A549 (cell line): ENCODE measurements at regions not wholly inside any gene's neighbourhood (a gene's known extent, or its start where the extent isn't known, plus 50 kb on each side); places are given as distances from the start of the nearest gene placed in this dataset.

ENCODE experiments used
- ATAC-seq, 2 experiments: fragments of 200-7000 bp in 1 of 2; fragments of >200 bp in 1 of 2; cut with Nextera tagmentation in 1 of 2; cut with Tn5 transposase in 1 of 2; 3 replicates each; pipeline versions ENCODE4 v1.8.0 to v1.9.1; 2018 to 2020; ENCODE audit warnings: mild to moderate bottlenecking in 1 of 2, moderate library complexity in 1 of 2
- CTCF ChIA-PET: fragments of 300-600 bp; sonication (Branson Sonifier 250); formaldehyde crosslinking; extraction: SDS; loops from one replicate; lab custom pipeline; 2021; ENCODE audit warnings: antibody characterized with exemption, inconsistent platforms; lab: Yijun Ruan, JAX
- POLR2A ChIA-PET: fragments of 350-600 bp; formaldehyde crosslinking; extraction: SDS; loops from one replicate; lab custom pipeline; 2021; ENCODE audit warnings: antibody characterized with exemption, inconsistent platforms; lab: Yijun Ruan, JAX
- DNase-seq, 2 experiments: peaks; one replicate each; pipeline versions ENCODE4 v3.0.0 to v3.0.0-alpha.2; 2011 to 2016; ENCODE audit warnings: low read depth in 1 of 2, low spot score in 1 of 2
- FAIRE-seq: peaks from 2 replicates; lab custom pipeline; 2011; peaks lifted over from hg19 to GRCh38; lab: Jason Lieb, UNC
- H3K27ac ChIP-seq, 2 experiments: fragments of >200 bp; sonication (Bioruptor Twin); formaldehyde crosslinking; 3 replicates each; pipeline ENCODE4 v1.5.1; 2016 to 2017
- H3K4me1 ChIP-seq: fragments of >200 bp; sonication (Bioruptor Twin); formaldehyde crosslinking; 3 replicates; pipeline ENCODE4 v1.6.1; 2016
- H3K4me2 ChIP-seq: fragments of >200 bp; sonication (Bioruptor Twin); formaldehyde crosslinking; 3 replicates; pipeline ENCODE4 v1.6.1; 2016
- H3K4me3 ChIP-seq: fragments of >200 bp; sonication (Bioruptor Twin); formaldehyde crosslinking; 3 replicates; pipeline ENCODE4 v1.5.1; 2016
- H3K9me3 ChIP-seq: fragments of >200 bp; sonication (Bioruptor Twin); formaldehyde crosslinking; 3 replicates; pipeline ENCODE4 v1.6.1; 2016
- CBX8 ChIP-seq: fragments of 200-600 bp; sonication (generic); IDR thresholded peaks from 2 replicates; pipeline ENCODE4 v1.6.1; 2016
- CEBPB ChIP-seq, 2 experiments: fragments of >200 bp in 1 of 2; sonication (Bioruptor Twin) in 1 of 2; formaldehyde crosslinking in 1 of 2; IDR thresholded peaks; 2 replicates each; pipeline ENCODE4 v1.6.1; 2012 to 2016
- CHD2 ChIP-seq: fragments of 150-350 bp; IDR thresholded peaks from 2 replicates; pipeline ENCODE4 v1.6.1; 2014; ENCODE audit warnings: low read length; ENCODE audit not compliant: partially characterized antibody
- FOSL2 ChIP-seq, 2 experiments: fragments of 450-650 bp in 1 of 2; fragments of >200 bp in 1 of 2; sonication (Bioruptor Twin) in 1 of 2; formaldehyde crosslinking; IDR thresholded peaks; 2 replicates each; pipeline versions ENCODE4 v1.5.0 to v1.6.1; 2016 to 2020; ENCODE audit warnings: mild to moderate bottlenecking in 1 of 2, moderate library complexity in 1 of 2
- FOXS1 ChIP-seq: fragments of 250-450 bp; sonication (Bioruptor Pico); IDR thresholded peaks from 2 replicates; pipeline ENCODE4 v1.5.0; 2020; ENCODE audit warnings: mild to moderate bottlenecking, moderate library complexity
- GATA3 ChIP-seq: IDR thresholded peaks from 2 replicates; pipeline ENCODE4 v1.6.1; 2012; ENCODE audit warnings: borderline replicate concordance
- HEYL ChIP-seq: fragments of 250-450 bp; sonication (Bioruptor Pico); IDR thresholded peaks from 2 replicates; pipeline ENCODE4 v1.8.0; 2021; ENCODE audit warnings: mild to moderate bottlenecking, moderate library complexity
- JUN ChIP-seq, 2 experiments: fragments of >200 bp; sonication (Bioruptor Twin); formaldehyde crosslinking; IDR thresholded peaks; 2 replicates in 1 of 2; 3 replicates in 1 of 2; pipeline ENCODE4 v1.6.1; 2016 to 2017
- JUNB ChIP-seq: fragments of >200 bp; sonication (Bioruptor Twin); formaldehyde crosslinking; IDR thresholded peaks from 2 replicates; pipeline ENCODE4 v1.6.1; 2016
- KDM5A ChIP-seq: fragments of 200-600 bp; sonication (generic); IDR thresholded peaks from 2 replicates; pipeline ENCODE4 v1.6.1; 2016; ENCODE audit warnings: antibody characterized with exemption, mild to moderate bottlenecking
- MAFK ChIP-seq: fragments of 450-650 bp; IDR thresholded peaks from 2 replicates; pipeline ENCODE4 v1.6.1; 2014; ENCODE audit not compliant: partially characterized antibody
- NFE2L2 ChIP-seq: fragments of 150-350 bp; conservative IDR thresholded peaks from 2 replicates; pipeline ENCODE4 v1.6.1; 2014; ENCODE audit warnings: low read length
- NPAS2 ChIP-seq: fragments of 250-450 bp; sonication (Bioruptor Pico); IDR thresholded peaks from 2 replicates; pipeline ENCODE4 v1.8.0; 2022; ENCODE audit warnings: mild to moderate bottlenecking, moderate library complexity, borderline replicate concordance
- NR3C1 ChIP-seq: fragments of >200 bp; sonication (Bioruptor Twin); formaldehyde crosslinking; IDR thresholded peaks from 3 replicates; pipeline ENCODE4 v1.6.1; 2017
- RARB ChIP-seq: fragments of 250-450 bp; sonication (Bioruptor Pico); IDR thresholded peaks from 2 replicates; pipeline ENCODE4 v1.8.0; 2021; ENCODE audit warnings: mild to moderate bottlenecking, moderate library complexity
- RCOR1 ChIP-seq: fragments of 150-350 bp; IDR thresholded peaks from 2 replicates; pipeline ENCODE4 v1.6.1; 2014; ENCODE audit warnings: antibody characterized with exemption, low read length, low read depth
- RFX5 ChIP-seq: fragments of 450-650 bp; IDR thresholded peaks from 2 replicates; pipeline ENCODE4 v1.7.1; 2014; ENCODE audit warnings: antibody characterized with exemption, mild to moderate bottlenecking, moderate library complexity
- RNF2 ChIP-seq: fragments of 200-600 bp; sonication (generic); IDR thresholded peaks from 2 replicates; pipeline ENCODE4 v1.6.1; 2016; ENCODE audit warnings: low read depth, mild to moderate bottlenecking, antibody characterized with exemption, moderate library complexity, borderline replicate concordance
- SREBF2 ChIP-seq: fragments of 450-650 bp; IDR thresholded peaks from 2 replicates; pipeline ENCODE4 v1.6.1; 2014; ENCODE audit warnings: mild to moderate bottlenecking, moderate library complexity
- TP53 ChIP-seq: fragments of 250-450 bp; sonication (Bioruptor Pico); IDR thresholded peaks from 2 replicates; pipeline ENCODE4 v1.5.0; 2021; ENCODE audit warnings: mild to moderate bottlenecking, moderate library complexity
- WGBS: methylation state at CpG from one replicate; pipeline ENCODE4 v1.1.6; 2017; ENCODE audit errors: missing lambda C conversion rate; 5-methylcytosine and 5-hydroxymethylcytosine counted together
- TF ChIP-seq, protein P1 (sequence below): fragments of >200 bp; sonication (Bioruptor Twin); formaldehyde crosslinking; IDR thresholded peaks from 2 replicates; pipeline ENCODE4 v1.6.1; 2016
- TF ChIP-seq, protein P2 (sequence below): IDR thresholded peaks from 2 replicates; pipeline ENCODE4 v1.6.1; 2012; ENCODE audit warnings: low read depth, borderline replicate concordance
- TF ChIP-seq, protein P3 (sequence below): fragments of 200-600 bp; sonication (generic); IDR thresholded peaks from 2 replicates; pipeline ENCODE4 v1.6.1; 2016; ENCODE audit warnings: antibody characterized with exemption, mild to moderate bottlenecking, moderate library complexity

DNA sequence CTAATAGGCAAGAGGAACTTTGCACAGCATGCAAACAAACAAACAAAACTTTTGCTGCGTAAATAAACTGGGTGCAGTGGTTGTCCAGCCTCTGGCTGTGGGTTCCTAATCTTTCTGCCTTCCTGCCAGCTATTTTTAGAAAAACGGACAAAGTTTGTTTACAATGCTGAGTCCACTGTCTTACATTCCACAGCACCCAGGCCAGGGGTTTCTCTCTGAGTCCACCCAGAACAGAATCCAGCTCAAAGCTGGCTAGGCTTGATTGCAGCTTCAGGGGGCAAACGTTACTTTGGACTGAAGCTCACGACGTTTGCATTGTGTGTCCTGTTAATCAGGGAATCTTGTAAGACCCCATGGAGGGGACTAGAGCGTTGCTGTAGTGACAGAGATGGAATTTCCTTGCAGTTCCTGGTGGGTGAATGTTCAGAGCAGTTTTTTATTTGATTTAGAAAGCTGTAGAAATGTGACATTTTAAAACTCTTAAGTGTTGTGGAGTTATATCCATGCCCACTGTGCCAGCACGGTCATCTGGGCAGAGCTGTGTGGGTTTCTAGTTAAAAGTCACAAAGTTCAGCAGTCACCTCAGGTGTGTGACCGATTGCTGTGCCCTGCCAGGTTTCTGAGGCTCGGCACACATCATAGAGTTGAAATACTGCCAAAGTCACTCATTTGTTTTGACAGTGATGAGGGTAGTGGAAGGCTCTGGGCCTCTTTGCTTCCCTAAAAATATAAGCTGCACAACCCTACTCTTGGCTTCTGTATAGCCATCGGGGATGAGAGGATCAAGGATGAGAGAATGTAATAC is 247.0 kb downstream of the STK31 start:
- no peaks in the 10 kb centered on the region for H3K4me1 ChIP-seq
- DNase-seq (no peak), FAIRE-seq (no peak), ATAC-seq (peak in 1 of 2 experiments; percentile 42; a peak in 2 of 6 replicates)
- TF ChIP-seq JUN (IDR thresholded peaks at IDR 0.05) (no peak), RNF2 (no peak), RCOR1 (no peak), TP53 (CRISPR knock-in tag) (no peak), SREBF2 (no peak), RARB (CRISPR knock-in tag) (no peak), NR3C1 (no peak), GATA3 (no peak), MAFK (no peak), NPAS2 (CRISPR knock-in tag) (no peak), HEYL (CRISPR knock-in tag) (no peak), CEBPB (IDR thresholded peaks at IDR 0.05) (no peak)
- TF ChIP-seq, protein P1, sequence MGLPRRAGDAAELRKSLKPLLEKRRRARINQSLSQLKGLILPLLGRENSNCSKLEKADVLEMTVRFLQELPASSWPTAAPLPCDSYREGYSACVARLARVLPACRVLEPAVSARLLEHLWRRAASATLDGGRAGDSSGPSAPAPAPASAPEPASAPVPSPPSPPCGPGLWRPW: no peak
- TF ChIP-seq, protein P2, sequence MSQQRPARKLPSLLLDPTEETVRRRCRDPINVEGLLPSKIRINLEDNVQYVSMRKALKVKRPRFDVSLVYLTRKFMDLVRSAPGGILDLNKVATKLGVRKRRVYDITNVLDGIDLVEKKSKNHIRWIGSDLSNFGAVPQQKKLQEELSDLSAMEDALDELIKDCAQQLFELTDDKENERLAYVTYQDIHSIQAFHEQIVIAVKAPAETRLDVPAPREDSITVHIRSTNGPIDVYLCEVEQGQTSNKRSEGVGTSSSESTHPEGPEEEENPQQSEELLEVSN: no peak
- 3% methylated on average over 10 of the region's 10 CpGs for WGBS
- CTCF ChIA-PET: interaction anchor here (1.0 kb wide), 1 partner anchor 10 kb away, joined by 3 read pairs; no protein-coding TSS in a partner anchor
- no peak overlapping the region for H3K4me2 ChIP-seq
- H3K27ac ChIP-seq: no peak overlapping the region
- H3K4me3 ChIP-seq: no peak overlapping the region
- POLR2A ChIA-PET: no interaction called here
- H3K9me3 ChIP-seq: no peaks in the 10 kb centered on the region

DNA sequence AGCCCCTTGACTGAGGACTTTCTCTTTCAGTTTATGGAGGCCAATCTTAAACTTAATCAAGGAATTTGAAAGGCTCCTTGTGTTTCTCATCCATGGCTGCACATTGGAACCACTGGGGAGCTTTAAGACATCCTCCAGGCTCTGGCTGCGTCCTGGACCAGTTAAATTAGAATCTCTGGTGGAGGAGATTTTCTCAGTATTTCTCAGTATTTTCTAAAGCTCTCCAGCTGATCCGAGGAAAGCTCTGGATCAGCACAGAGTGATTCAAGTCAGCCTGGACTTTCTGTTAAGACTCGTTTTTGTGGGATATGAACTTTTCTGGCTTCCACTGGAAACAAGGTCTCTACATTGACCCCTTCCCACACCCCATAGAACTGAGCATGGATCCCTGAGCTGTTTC is 249.8 kb downstream of the STK31 start:
- ATAC-seq (no peak), FAIRE-seq (no peak)
- WGBS: 7% methylated on average over 3 of the region's 3 CpGs

More for the DNA sequence above, 249.8 kb downstream of the STK31 start:
- CTCF ChIA-PET: interaction anchor here (0.9 to 1.4 kb wide), 2 partner anchors 21 to 389 kb away, joined by 3 to 4 read pairs; no protein-coding TSS in a partner anchor
- POLR2A ChIA-PET: no interaction called here
- Histone ChIP-seq H3K4me2 (no peak overlapping the region), H3K9me3 (no peaks in the 10 kb centered on the region), H3K4me3 (no peak overlapping the region), H3K27ac (no peak overlapping the region), H3K4me1 (no peaks in the 10 kb centered on the region)
- TF ChIP-seq RFX5 (no peak), CBX8 (no peak), FOXS1 (CRISPR knock-in tag) (no peak), KDM5A (no peak), FOSL2 (IDR thresholded peaks at IDR 0.05) (no peak), FOSL2 (CRISPR knock-in tag; IDR thresholded peaks at IDR 0.05) (no peak), NFE2L2 (no peak), CHD2 (no peak), TP53 (CRISPR knock-in tag) (no peak), GATA3 (no peak), JUNB (no peak)
- TF ChIP-seq, protein P3, sequence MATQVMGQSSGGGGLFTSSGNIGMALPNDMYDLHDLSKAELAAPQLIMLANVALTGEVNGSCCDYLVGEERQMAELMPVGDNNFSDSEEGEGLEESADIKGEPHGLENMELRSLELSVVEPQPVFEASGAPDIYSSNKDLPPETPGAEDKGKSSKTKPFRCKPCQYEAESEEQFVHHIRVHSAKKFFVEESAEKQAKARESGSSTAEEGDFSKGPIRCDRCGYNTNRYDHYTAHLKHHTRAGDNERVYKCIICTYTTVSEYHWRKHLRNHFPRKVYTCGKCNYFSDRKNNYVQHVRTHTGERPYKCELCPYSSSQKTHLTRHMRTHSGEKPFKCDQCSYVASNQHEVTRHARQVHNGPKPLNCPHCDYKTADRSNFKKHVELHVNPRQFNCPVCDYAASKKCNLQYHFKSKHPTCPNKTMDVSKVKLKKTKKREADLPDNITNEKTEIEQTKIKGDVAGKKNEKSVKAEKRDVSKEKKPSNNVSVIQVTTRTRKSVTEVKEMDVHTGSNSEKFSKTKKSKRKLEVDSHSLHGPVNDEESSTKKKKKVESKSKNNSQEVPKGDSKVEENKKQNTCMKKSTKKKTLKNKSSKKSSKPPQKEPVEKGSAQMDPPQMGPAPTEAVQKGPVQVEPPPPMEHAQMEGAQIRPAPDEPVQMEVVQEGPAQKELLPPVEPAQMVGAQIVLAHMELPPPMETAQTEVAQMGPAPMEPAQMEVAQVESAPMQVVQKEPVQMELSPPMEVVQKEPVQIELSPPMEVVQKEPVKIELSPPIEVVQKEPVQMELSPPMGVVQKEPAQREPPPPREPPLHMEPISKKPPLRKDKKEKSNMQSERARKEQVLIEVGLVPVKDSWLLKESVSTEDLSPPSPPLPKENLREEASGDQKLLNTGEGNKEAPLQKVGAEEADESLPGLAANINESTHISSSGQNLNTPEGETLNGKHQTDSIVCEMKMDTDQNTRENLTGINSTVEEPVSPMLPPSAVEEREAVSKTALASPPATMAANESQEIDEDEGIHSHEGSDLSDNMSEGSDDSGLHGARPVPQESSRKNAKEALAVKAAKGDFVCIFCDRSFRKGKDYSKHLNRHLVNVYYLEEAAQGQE: no peak
- TF ChIP-seq, protein P2: no peak
- no peak for DNase-seq
